GM12873 (cell line): ENCODE measurements at regions not wholly inside any gene's neighbourhood (a gene's known extent, or its start where the extent isn't known, plus 50 kb on each side); places are given as distances from the start of the nearest gene placed in this dataset.

Experiments used
- TF ChIP-seq, protein P1 (sequence below): IDR thresholded peaks from 2 replicates; pipeline ENCODE4 v1.5.1; 2012; ENCODE audit warnings: low read depth, mild to moderate bottlenecking, moderate library complexity, low read length, control low read depth; ENCODE audit not compliant: insufficient read depth; ENCODE audit errors: missing control alignments

DNA sequence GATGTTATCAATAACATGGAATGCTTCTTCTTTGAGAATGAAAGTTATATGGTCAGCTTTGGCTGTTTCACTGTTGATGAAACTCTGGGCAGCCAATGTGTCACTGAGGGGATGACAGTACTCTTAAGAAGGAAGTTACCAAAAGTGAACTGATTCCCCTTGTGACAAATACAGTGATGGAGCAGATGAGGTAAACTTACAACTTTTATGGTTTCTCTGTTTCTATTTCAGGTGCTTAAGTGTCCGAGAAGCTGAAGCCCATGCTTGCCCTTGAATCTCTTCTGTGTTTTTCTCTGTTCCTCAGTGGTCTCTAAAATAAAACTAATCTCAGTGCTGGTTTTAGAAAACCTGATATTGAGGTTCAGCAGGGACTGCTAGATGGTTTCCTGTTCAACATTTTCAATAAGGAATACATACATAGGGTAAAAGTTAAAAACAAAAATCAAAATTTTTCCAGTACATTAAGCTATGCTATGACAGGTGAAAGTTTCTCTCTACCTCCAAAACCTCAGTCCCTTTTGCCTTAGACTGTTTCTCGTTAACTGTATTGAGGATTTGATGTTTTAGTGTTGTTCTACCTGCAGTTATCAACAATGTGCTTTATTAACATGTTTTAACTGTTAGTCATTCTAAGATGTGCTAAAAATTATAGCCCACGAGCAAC lies 454.4 kb upstream of the ADGRL4 start:
- TF ChIP-seq, protein P1, sequence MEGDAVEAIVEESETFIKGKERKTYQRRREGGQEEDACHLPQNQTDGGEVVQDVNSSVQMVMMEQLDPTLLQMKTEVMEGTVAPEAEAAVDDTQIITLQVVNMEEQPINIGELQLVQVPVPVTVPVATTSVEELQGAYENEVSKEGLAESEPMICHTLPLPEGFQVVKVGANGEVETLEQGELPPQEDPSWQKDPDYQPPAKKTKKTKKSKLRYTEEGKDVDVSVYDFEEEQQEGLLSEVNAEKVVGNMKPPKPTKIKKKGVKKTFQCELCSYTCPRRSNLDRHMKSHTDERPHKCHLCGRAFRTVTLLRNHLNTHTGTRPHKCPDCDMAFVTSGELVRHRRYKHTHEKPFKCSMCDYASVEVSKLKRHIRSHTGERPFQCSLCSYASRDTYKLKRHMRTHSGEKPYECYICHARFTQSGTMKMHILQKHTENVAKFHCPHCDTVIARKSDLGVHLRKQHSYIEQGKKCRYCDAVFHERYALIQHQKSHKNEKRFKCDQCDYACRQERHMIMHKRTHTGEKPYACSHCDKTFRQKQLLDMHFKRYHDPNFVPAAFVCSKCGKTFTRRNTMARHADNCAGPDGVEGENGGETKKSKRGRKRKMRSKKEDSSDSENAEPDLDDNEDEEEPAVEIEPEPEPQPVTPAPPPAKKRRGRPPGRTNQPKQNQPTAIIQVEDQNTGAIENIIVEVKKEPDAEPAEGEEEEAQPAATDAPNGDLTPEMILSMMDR, result no peak

DNA sequence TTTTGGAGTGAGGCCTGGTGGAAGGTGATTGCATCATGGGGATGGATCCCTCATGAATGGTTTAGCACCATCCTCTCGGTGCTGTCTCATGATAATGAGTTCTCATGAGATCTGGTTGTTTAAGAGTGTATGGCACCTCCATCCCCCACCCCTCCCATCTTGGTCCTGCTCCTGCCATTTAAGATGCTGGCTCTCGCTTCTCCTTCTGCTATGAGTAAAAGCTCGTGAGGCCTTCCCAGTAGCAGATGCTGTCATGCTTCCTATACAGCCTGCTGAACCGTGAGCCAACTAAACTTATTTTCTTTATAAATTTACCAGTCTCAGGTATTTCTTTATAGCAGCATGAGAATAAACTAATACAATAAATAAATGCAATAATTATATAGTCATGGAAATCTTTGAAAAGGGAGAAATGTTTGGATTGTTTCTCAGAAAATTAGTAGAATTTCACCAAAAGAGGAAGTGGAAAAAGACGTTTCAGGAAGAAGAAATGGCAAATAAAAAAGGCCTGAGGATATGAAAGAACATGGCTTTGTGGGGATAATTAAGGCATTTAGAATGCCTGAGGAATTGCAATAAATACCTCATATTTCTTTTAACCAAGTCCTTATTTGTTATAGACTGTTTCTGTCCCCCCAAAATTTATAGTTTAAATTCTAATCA lies 451.2 kb upstream of the ADGRL4 start:
- TF ChIP-seq, protein P1, result no peak

DNA sequence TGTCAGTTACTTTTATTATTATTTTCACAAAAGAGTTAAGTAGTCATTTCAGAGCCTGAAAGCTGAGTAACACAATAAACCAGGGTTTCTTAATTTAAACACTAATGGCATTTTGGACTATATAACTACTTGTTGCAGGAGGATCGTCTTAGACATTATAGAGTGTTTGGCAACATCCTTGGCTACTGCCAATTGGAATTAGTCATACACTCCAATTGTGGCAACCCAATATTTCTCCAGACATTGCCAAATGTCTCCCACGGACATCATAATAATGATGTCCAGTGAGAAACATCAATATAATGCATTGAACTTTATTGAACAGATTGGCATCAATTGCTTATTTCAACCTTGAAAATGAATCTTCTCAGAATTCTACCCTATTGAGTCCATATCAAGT lies 441.9 kb upstream of the ADGRL4 start:
- TF ChIP-seq, protein P1, result no peak

DNA sequence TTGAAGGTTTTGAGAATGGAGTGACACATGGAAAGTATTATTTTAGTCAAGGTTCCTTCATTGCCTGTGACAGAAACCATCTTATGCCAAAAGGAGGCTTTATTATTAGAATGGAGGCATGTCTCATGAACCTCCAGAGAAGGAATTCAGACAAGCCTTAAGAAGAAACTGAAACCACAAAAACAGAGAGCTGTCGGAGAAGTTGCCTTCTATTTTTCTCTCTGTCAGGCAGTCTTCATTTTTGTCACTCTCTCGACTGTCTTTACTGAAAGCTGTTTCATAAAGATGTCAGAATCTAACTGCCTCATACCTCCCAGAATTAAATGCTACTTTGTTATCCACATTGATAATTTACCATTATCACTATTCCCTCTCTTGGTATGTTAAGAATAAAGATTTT lies 434.7 kb upstream of the ADGRL4 start:
- TF ChIP-seq, protein P1, result no peak

DNA sequence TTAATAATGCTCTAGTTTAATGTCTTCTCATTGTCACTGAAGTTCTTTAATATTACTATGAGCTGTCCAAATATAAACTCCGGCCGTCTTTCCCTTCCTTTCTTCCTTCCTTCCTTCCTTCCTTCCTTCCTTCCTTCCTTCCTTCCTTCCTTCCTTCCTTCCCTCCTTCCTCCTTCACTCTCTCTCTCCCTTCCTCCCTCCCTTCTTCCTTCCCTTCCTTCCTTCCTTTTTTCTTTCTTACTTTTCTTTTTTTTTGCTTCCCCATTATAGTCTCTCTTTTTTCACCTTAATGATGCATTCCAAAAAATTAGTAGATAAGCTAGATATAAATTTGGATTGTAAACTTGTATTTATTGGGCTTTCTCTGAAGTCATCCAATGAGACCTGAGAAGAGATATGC lies 431.0 kb upstream of the ADGRL4 start:
- TF ChIP-seq, protein P1, result no peak

DNA sequence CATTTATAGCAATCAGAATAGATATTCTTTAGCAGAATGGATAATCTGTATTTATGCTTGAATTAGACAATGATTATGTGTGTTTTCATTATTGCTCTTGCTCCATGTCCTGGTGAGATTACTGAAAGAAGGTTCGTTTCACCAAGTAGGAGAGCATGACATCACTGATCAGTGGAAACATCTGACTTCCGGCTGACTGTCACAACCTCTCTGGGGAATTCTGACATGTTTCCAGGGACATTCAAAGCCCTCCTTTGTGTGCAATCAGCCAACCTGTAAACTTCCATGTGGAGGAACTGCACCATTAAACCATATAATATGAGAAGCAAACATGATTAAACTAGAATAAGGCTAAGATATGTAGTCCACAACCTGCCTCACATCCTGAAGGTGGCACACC lies 424.8 kb upstream of the ADGRL4 start:
- TF ChIP-seq, protein P1, result no peak

DNA sequence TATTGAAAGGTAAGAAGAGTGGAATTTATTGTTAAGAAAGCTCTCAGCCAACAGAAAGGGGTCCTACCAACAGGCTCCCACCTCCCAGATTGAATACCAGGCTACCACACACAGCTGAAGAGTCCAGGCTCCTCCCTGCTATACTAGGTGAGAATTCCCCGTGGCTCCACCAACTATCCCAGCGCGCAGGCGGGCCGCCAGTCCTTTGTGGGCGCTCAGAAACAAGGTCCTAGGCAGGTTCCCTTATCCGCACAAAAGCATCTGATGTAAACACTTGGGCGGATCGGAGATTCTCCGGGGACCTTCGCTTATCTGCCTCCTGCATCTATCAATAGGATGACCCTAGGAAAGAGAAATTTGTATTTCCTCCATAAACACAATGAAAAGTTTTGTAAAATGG lies 423.9 kb upstream of the ADGRL4 start:
- TF ChIP-seq, protein P1, result no peak
